ENCODE measurements at regions not wholly inside any gene's neighbourhood (a gene's known extent, or its start where the extent isn't known, plus 50 kb on each side); places are given as distances from the start of the nearest gene placed in this dataset.

DNA sequence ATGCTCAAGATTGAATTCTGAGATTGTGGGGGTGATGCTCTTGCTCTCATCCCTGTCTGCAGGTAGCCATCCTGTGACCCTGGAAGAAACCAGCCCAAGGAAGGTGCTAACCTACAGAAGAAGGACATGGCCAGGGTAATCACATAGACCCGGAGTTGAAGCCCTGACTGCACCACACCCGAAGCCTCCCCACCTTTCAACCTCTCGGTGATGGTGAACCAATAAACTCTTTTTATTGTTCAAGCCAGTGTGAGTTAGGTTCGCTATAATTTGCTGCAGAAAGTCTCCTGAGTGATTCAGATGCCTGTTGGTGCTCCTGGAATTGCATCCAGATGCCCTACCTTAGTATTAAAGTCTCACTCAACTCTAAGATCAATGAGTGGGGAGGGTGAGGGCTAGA is 163.6 kb downstream of the PLPP3 start:
- TF ChIP-seq EZH2 (IDR thresholded peaks at IDR 0.05) (no peak), POLR2AphosphoS5 (IDR thresholded peaks at IDR 0.05; ENCODE audit: borderline replicate concordance, low read depth, low read length) (no peak)
